ENCODE measurements at regions not wholly inside any gene's neighbourhood (a gene's known extent, or its start where the extent isn't known, plus 50 kb on each side); places are given as distances from the start of the nearest gene placed in this dataset.

DNA sequence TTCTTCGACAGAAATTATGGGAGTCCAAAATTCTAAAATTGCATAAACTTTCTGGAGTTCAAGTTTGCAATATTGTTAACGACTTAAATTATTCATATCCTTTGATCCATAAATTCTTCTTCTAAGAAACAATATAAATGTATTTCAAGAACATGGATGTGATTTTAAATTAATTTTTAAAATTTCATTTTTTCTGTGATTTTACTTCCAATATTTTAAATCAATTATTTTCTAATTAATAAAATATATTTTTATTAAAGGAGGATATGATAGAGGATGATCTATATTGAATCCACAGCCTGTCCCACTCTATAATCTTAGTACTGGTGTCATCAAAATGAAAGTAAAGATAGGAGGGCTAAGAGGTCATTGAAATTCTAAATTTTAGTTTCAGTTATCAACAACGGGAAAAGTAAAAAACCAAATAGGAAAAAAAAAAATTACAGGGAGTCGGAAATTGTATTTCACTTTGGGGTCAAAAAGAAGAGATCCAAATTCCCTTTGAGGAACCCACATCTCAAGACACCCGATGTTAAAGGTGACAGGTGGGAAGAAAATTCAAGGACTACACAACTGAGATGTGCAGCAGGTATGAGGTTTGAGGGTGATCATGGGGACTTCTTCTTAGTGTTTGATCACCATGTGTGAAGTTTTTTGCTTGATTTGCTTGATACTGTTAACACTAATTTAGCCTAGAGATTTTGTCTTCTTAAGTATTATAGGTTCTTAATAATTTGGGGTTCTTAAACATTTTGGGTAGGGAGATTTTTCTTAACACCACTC is 154.8 kb upstream of the RGS18 start:
- no peak for DNase-seq (ENCODE audit: low spot score)
- TF ChIP-seq, protein P1, sequence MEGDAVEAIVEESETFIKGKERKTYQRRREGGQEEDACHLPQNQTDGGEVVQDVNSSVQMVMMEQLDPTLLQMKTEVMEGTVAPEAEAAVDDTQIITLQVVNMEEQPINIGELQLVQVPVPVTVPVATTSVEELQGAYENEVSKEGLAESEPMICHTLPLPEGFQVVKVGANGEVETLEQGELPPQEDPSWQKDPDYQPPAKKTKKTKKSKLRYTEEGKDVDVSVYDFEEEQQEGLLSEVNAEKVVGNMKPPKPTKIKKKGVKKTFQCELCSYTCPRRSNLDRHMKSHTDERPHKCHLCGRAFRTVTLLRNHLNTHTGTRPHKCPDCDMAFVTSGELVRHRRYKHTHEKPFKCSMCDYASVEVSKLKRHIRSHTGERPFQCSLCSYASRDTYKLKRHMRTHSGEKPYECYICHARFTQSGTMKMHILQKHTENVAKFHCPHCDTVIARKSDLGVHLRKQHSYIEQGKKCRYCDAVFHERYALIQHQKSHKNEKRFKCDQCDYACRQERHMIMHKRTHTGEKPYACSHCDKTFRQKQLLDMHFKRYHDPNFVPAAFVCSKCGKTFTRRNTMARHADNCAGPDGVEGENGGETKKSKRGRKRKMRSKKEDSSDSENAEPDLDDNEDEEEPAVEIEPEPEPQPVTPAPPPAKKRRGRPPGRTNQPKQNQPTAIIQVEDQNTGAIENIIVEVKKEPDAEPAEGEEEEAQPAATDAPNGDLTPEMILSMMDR (IDR thresholded peaks at IDR 0.05; ENCODE audit: extremely low read depth, insufficient read depth, missing control alignments): no peak
- in situ Hi-C loops (cut with MboI; ENCODE audit: low pct_unique_long_range_greater_than_20kb, low sequenced_read_pairs, unreplicated experiment): no loop called here

GRCh38 chr1:192005976-192006375 is 152.3 kb upstream of the RGS18 start:
- no peak for DNase-seq (ENCODE audit: low spot score)
- TF ChIP-seq, protein P1 (IDR thresholded peaks at IDR 0.05; ENCODE audit: extremely low read depth, insufficient read depth, missing control alignments): no peak
- in situ Hi-C loops (cut with MboI; ENCODE audit: low pct_unique_long_range_greater_than_20kb, low sequenced_read_pairs, unreplicated experiment): no loop called here

DNA sequence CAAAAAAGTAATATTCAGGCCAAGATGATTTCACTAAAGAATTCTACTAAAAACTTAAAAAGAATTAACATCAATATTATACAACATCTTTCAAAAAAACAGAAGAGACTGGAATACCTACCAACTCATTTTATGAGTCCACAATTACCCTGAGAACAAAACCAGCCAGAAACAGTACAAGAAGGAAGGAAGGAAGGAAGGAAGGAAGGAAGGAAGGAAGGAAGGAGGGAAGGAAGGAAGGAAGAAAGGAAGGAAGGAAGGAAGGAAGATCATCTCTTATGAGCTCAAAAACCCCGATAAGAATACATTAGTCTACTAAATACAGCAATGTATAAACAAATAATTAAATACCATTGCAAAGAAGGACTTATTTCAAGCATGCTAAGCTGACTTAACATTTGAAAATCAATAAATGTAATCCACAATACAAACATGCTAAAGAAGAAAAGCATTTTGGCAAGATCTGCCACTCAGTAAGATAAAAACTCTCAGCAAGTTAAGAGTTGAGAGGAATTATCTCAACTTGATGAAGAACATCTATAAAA is 149.9 kb upstream of the RGS18 start:
- DNase-seq (ENCODE audit: low spot score): no peak
- in situ Hi-C loops (cut with MboI; ENCODE audit: low pct_unique_long_range_greater_than_20kb, low sequenced_read_pairs, unreplicated experiment): no loop called here
- TF ChIP-seq, protein P1 (IDR thresholded peaks at IDR 0.05; ENCODE audit: extremely low read depth, insufficient read depth, missing control alignments): no peak

DNA sequence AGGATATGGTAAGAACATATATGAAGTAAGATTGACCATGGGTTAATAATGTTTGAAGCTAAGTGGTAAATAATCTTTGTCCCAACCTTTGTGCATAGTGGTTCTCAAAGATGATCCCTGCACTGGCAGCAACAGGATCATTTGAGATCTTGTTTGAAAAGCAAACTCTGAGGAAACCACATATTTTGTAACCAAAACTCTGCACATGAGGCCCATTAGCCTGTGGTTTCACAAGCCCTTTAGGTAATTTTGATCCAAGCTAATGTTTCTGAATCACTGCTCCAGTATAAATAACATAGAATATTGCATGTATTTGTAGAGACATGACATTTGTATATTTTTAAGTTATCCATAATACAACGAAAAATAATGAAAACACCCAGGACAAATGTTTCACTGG is 147.9 kb upstream of the RGS18 start:
- no peak for DNase-seq (ENCODE audit: low spot score)
- in situ Hi-C loops (cut with MboI; ENCODE audit: low pct_unique_long_range_greater_than_20kb, low sequenced_read_pairs, unreplicated experiment): no loop called here

DNA sequence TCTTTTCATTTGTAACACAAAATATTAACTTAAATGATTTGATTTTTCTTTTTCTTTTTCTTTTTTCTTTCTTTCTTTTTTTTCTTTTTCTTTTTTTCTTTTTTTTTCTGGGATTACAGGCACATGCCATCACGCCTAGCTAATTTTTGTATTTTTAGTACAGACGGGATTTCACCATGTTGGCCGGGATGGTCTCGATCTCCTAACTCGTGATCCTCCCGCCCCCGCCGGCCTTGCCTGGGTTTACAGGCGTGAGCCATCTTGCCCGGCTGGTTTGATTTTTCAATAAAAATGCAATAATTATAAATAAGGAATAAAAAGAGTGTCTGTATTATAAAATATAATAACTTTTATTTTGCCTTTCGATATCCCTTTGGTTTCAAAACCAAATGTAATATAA is 146.7 kb upstream of the RGS18 start:
- TF ChIP-seq, protein P1 (IDR thresholded peaks at IDR 0.05; ENCODE audit: extremely low read depth, insufficient read depth, missing control alignments): no peak
- DNase-seq (ENCODE audit: low spot score): no peak
- in situ Hi-C loops (cut with MboI; ENCODE audit: low pct_unique_long_range_greater_than_20kb, low sequenced_read_pairs, unreplicated experiment): no loop called here

More for the DNA sequence above, 147.9 kb upstream of the RGS18 start:
- TF ChIP-seq, protein P1 (IDR thresholded peaks at IDR 0.05; ENCODE audit: extremely low read depth, insufficient read depth, missing control alignments): no peak

DNA sequence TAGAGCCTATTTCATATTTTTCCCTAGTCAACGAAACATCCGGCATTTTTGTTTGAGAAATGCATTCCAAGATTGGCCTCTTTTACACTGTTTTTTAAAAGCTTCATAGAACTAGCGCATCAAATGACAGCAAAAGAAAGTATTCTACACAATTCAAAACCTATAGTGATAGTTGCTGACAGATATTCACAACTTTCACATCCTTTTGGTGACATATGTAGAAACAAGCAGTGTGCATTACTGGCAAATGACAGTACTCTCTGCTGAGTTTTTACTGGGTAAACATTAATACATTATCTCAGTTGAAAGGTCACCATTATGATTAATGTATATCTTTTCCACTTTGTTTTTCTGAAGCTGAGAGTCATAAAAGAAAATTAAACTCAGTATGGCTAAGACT is 135.4 kb upstream of the RGS18 start:
- in situ Hi-C loops (cut with MboI; ENCODE audit: low pct_unique_long_range_greater_than_20kb, low sequenced_read_pairs, unreplicated experiment): no loop called here

More for the DNA sequence above, 135.4 kb upstream of the RGS18 start:
- DNase-seq (ENCODE audit: low spot score): no peak
- TF ChIP-seq, protein P1 (IDR thresholded peaks at IDR 0.05; ENCODE audit: extremely low read depth, insufficient read depth, missing control alignments): no peak

Data from GM13977 (cell line).